Pons (tissue), 1 donor: ENCODE measurements at regions not wholly inside any gene's neighbourhood (a gene's known extent, or its start where the extent isn't known, plus 50 kb on each side); places are given as distances from the start of the nearest gene placed in this dataset.

ENCODE experiments used
- DNase-seq: peaks from one replicate; pipeline ENCODE4 v3.0.0-alpha.2; 2016; ENCODE audit warnings: low spot score

- no peak for DNase-seq
Observed at GRCh38 chr16:61596655-61597054, 439.6 kb downstream of the CDH8 start.

- no peak for DNase-seq
Observed at GRCh38 chr16:61595605-61596004, 440.6 kb downstream of the CDH8 start.

- DNase-seq: peak; percentile 2
Observed at GRCh38 chr16:61590577-61590976, 445.7 kb downstream of the CDH8 start.

GRCh38 chr16:61587526-61587925 lies 448.7 kb downstream of the CDH8 start:
- no peak for DNase-seq

DNA sequence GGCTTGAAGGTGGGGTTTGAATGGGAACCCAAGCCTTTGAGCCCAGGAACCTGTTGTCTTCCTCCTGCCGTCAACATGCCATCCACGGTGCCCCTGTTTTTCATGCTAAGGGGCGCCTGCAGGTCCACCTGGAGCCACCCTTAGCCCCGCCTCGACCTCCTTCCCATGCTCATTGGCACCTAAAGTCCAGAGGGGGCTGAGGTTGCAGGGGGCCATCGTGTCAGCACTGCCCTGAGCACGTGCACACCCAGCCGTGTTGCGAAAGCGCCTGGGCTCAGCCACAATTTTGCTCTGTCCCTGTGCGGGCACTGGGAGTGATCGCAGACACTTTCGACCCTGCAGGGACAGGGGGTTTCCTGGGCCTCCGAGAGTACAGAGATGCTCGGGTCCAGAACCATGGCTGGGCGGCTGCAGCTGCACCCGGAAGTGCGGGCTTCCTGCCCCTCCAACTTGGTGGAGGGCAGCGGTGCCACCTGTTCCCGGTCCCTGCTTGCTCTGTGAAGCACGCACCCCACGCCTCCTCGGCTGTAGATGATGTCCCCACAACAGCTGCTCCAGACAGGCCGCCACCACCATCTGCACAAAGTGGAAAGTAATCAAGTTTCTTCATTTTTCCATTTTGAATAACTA lies 454.7 kb downstream of the CDH8 start:
- DNase-seq: no peak

GRCh38 chr16:61580579-61580978 lies 455.7 kb downstream of the CDH8 start:
- no peak for DNase-seq

GRCh38 chr16:61579195-61579594 lies 457.0 kb downstream of the CDH8 start:
- peak; percentile 20 for DNase-seq

- DNase-seq: no peak
Observed at GRCh38 chr16:61576476-61576875, 459.8 kb downstream of the CDH8 start.

DNA sequence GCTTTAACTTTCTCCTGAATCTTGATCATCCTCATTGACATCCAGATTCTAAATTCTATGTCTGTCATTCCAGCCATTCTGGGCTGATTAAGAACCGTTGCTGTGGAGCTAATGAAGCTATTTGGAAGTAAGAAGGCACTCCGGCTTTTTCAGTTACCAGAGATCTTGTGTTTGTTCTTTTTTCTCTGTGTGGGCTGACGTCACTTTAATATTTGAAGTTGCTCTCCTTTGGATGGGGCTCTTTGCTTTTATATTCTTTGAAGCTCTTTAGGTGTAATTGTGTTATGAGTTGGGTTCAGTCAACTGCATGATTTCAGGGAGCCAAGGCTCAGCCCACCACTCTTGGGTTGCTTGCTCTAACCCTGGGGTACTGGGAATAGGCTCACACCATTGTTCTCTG lies 460.6 kb downstream of the CDH8 start:
- no peak for DNase-seq

DNA sequence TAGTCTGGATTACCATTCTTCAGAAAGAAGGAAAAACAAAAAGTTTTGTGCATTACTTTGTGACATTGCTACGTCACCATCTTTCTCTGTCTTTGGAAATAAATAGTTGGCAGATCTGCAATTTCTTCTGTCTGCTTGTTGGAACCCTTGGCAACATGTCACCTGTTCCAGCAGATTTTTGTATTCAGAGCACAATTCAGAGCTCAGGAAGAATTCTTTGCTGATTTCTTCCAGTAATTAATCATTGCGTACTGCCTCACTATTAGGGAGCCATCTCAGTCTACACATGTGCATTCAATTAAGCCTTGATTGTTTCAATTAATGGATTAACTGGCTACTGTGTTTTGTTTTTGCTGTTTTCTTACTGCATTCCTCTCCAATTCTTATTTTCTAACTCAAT lies 467.2 kb downstream of the CDH8 start:
- DNase-seq: peak; percentile 9

- DNase-seq: no peak
Observed at GRCh38 chr16:61564716-61565115, 471.5 kb downstream of the CDH8 start.

DNA sequence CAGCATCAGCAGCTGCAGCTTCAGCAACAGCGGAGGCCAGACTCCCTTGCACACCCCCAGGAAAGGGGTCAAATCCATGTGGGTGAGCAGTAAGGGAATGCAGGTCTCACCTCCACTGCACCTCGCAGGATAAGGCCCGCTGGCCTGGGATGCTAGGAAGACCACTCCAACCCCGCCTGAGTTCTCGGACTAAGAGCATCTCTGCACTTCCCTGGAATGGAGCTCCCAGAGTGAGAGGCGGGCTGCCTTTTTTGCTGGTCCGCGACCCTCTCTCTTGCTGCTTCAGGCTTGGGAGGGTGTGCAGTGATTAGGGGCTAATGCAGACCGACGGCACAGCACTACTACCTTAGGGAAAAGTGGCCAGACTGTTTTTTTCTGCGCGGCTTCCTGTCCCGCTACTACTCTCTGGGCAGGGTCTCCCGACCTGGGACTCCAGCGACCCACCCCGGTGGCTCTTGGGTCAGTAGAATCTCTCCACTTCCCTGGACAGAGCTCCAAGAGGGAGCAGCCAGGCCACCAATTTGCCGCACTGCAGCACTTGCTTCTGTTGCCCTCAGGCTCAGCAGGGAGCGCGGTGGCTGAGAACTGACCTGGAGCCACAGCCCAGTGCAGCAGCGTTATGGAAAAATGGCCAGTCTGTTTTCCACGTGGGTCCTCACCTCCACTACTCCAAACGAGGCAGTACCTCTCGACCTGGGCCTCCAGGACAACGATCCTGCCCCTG lies 480.4 kb downstream of the CDH8 start:
- DNase-seq: no peak

DNA sequence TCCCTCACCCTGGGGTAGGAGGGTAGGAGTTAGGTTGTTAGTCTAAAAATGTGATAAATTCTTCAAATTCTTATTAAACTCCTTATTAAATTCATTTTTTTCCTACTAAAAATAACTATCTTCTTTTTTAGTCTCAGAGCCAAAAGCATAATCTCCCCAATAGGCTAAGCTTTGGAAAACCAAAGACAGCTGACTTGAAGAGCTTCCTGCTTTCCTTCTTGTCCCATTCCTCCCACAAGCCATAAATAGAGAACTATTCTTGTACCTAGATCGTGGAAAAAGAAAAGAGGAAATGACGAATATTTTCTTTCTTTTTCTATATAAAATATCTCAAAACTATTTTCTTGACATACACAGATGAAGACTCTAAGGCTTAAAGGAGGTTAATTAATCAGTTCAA lies 486.9 kb downstream of the CDH8 start:
- no peak for DNase-seq

DNA sequence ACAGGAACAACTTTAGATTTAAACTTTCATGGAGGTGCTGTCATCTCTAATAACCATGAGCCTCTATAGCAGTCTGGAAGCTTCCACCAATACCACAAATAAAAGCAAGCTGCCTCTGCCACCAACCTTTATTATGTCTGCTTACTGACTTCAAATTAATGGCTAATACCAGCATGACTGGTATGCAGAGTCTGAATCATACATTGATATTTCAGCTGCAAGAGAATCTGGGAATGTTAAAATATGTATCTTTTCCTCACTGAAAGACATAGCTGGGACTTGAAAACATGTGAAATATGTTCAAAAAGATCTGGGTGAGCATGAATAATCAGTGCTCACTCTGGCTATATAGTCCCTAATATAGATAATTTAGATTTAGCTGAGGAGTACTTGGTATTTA lies 488.6 kb downstream of the CDH8 start:
- DNase-seq: no peak

DNA sequence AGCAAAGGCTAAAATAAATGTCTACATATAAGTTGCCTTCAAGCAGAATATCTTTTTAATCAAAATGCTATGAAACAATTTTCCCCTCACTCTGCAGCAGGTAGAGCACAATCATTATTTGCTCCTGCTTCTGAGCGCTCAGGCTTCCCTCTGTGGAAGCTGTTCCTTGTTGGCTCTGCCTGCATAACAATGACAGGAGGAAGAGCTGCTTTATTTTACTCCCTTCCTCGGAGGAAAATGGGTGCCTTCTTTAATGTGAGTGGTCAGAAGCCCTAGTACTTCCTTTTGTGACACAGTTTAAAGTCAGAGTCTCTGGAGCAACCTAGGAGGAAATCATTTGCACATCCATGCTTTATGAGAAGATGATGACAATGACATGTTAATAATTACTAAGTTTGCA lies 492.1 kb downstream of the CDH8 start:
- DNase-seq: no peak

DNA sequence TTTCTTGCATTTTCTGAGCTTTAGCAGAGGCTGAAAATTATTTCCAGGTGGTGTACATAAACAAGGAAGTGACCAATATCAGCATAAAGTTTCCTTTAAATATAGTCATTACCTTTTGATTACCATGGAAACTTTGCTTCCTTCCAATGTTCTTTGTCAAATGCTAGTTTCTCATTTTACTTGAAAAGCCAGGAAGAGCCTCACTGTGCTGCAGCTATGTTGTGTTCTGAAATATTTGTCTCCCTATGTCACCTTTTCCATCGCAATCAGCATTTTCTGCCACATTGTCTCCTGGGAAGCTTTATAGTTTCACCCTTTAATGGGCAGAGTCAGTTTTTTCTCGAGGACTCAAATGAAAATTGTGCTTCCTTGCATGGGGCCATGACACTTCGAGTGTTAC lies 496.0 kb downstream of the CDH8 start:
- DNase-seq: no peak

DNA sequence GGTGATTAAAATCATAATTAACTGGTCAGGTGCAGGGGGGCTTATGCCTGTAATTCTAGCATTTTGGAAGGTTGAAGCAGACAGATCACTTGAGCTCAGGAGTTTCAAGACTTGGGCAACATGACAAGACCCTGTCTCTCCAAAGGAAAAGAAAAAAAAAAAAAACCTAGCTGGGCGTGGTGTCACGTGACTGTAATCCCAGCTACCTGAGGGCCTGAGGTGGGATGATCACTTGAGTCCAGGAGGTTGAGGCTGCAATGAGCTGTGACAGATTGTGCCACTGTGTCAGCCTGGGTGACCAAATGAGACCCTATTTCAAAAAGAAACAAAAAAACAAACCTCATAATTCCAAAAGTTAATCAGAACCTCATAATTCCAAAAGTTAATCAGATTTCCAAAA lies 505.5 kb downstream of the CDH8 start:
- no peak for DNase-seq

- no peak for DNase-seq
Observed at GRCh38 chr16:61500851-61501250, 535.4 kb downstream of the CDH8 start.

- no peak for DNase-seq
Observed at GRCh38 chr16:61480250-61480649, 556.0 kb downstream of the CDH8 start.

DNA sequence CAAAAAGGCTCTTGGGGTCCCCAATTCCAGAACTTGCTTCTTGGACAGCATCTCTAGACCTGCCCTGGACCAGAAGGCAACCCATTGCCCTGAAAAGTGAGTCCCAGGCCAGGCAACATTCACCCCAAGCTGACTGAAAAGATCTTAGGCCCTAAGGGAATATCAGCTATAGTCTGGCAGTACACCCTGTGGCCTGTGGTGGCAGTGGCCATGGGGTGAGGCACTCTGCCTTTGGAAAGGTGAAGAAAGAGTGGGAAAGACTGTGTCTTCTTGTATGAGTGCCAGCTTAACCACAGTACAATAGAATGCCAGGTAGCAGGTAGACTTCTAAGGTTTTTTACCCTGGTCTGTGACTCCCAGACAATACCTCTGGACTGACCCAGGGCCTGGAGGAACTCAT lies 564.5 kb downstream of the CDH8 start:
- no peak for DNase-seq

DNA sequence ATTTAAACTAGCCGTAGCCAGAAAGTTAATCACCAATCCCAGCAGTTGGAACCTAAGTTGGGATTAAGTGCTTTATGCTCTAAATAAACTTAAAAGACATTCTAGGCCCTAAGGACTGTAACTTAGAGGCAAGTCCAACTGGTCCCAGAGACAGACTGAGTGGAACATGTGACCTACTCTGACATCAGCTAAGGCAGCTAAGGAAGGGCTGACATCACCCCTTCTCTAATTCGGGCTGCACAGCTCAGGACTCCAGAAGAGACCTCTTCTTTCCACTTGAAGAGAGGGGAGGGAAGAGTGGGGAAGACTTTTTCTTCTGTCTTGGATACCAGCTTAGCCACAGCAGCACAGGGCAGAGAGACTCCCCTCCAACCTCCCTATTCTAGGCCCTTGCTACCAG lies 565.2 kb downstream of the CDH8 start:
- no peak for DNase-seq

DNA sequence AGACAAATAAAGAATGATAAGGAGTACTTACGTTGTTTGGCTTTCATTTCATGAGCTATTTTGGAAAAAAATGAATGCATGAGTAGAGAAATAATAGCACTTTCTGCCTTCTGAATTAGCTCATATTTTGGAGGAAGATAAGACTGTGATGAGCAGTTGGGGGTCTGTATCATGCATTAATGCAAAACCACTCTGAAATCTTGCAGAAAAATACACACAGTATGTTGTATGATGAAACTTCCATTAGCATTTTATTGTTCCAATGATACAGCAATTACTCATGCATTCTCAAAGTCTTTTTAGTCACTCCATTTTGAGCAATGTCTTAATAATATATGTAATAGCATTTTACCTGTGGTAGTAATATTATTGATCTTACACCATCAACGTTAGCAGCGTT lies 571.0 kb downstream of the CDH8 start:
- no peak for DNase-seq

- no peak for DNase-seq
Observed at GRCh38 chr16:61460020-61460419, 576.2 kb downstream of the CDH8 start.

DNA sequence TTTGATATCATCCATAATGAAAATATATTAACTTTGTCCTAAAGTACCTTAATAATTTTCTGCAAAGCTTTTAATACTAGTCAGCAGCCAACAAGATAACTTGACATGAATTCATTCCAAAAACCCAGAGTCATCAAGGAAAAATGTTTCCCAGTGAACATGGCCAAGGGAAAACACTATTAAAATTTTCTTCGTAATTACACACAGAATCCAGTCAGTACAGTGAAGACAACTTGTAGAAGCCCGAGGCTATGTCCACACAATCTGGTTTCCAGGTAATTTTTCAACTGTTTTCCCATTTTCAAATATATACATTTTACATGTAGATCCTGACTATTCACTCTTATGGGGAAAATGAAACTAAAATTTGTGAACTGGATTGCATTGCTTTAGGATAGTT lies 600.9 kb downstream of the CDH8 start:
- DNase-seq: no peak
